Karpas-422 (cell line): ENCODE measurements at regions not wholly inside any gene's neighbourhood (a gene's known extent, or its start where the extent isn't known, plus 50 kb on each side); places are given as distances from the start of the nearest gene placed in this dataset.

ENCODE experiments used
- DNase-seq: peaks from one replicate; pipeline ENCODE4 v3.0.0-alpha.2; 2015
- H2AFZ ChIP-seq: fragments of 200-600 bp; sonication (generic); 2 replicates; pipeline ENCODE4 v1.6.1; 2014; ENCODE audit warnings: antibody characterized with exemption, low read length, mixed read lengths
- H3K27ac ChIP-seq: fragments of 200-600 bp; sonication (generic); 2 replicates; pipeline ENCODE4 v1.5.1; 2014; ENCODE audit warnings: mild to moderate bottlenecking, low read length, moderate library complexity
- H3K27me3 ChIP-seq: fragments of 200-600 bp; sonication (generic); 2 replicates; pipeline ENCODE4 v1.6.1; 2014; ENCODE audit warnings: low read length, mixed read lengths
- H3K36me3 ChIP-seq: fragments of 200-600 bp; sonication (generic); 2 replicates; pipeline ENCODE4 v1.6.1; 2014; ENCODE audit warnings: low read length, mixed read lengths; ENCODE audit not compliant: insufficient read depth
- H3K4me1 ChIP-seq: fragments of 200-600 bp; sonication (generic); 2 replicates; pipeline ENCODE4 v1.6.1; 2014; ENCODE audit warnings: mild to moderate bottlenecking, low read length, mixed read lengths
- H3K4me2 ChIP-seq: fragments of 200-600 bp; sonication (generic); 2 replicates; pipeline ENCODE4 v1.6.1; 2014; ENCODE audit warnings: low read length, low read depth, mild to moderate bottlenecking; ENCODE audit not compliant: poor library complexity, severe bottlenecking
- H3K4me3 ChIP-seq: fragments of 200-600 bp; sonication (generic); 2 replicates; pipeline ENCODE4 v1.5.1; 2014; ENCODE audit warnings: mild to moderate bottlenecking, antibody characterized with exemption, low read length, mixed read lengths
- H3K79me2 ChIP-seq: fragments of 200-600 bp; sonication (generic); 2 replicates; pipeline ENCODE4 v1.6.1; 2014; ENCODE audit warnings: mild to moderate bottlenecking, low read length, mixed read lengths
- H3K9ac ChIP-seq: fragments of 200-600 bp; sonication (generic); 2 replicates; pipeline ENCODE4 v1.6.0; 2014; ENCODE audit warnings: low read length
- H3K9me2 ChIP-seq: fragments of 200-600 bp; sonication (generic), shearing (Covaris generic); replicated peaks from 2 replicates; pipeline ENCODE4 v1.6.0; 2014; ENCODE audit warnings: mild to moderate bottlenecking, low read length, moderate library complexity; ENCODE audit not compliant: insufficient read depth
- H3K9me3 ChIP-seq: fragments of 300-700, 200-600 bp; sonication (generic); 2 replicates; pipeline ENCODE4 v1.6.1; 2014; ENCODE audit warnings: low read length, mixed read lengths
- H4K20me1 ChIP-seq: fragments of 200-600 bp; sonication (generic); 2 replicates; pipeline ENCODE4 v1.6.1; 2014; ENCODE audit warnings: mild to moderate bottlenecking, antibody characterized with exemption, low read length, low read depth; ENCODE audit not compliant: insufficient read depth

GRCh38 chr22:26981111-26981510, 323.7 kb downstream of the MIAT start:
- Histone ChIP-seq H2AFZ (no peak overlapping the region), H3K9me3 (no peaks in the 10 kb centered on the region), H3K27ac (no peak overlapping the region), H3K79me2 (no peaks in the 10 kb centered on the region), H3K4me3 (no peak overlapping the region), H3K27me3 (no peaks in the 10 kb centered on the region), H4K20me1 (no peaks in the 10 kb centered on the region), H3K4me1 (no peaks in the 10 kb centered on the region), H3K4me2 (no peak overlapping the region), H3K9ac (no peak overlapping the region), H3K36me3 (no peaks in the 10 kb centered on the region), H3K9me2 (no peaks in the 10 kb centered on the region)
- DNase-seq: no peak

DNA sequence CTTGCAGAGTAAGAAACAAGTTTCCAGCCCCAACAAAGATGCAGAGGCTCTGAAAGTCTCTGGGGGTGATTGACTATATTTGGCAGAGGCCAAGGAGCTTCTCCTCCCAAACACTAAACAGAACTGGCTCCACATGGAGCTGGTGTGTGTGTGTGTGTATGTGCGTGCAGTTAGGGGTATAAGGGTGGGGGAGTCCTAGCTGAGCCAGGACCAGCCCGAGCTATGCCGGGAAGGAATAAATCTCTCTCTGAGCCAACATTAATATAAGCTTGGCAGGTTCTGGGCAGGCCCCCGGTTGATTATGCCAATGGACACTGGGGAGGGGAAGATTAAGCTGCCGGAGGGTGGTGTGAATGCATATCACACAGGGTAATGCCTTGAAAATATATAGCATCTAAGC, 324.2 kb downstream of the MIAT start:
- Histone ChIP-seq H3K36me3 (no peaks in the 10 kb centered on the region), H3K27me3 (no peaks in the 10 kb centered on the region), H3K4me2 (no peak overlapping the region), H4K20me1 (no peaks in the 10 kb centered on the region), H2AFZ (no peak overlapping the region), H3K9me3 (no peaks in the 10 kb centered on the region), H3K79me2 (no peaks in the 10 kb centered on the region), H3K4me3 (no peak overlapping the region), H3K27ac (no peak overlapping the region), H3K9ac (no peak overlapping the region), H3K4me1 (no peaks in the 10 kb centered on the region), H3K9me2 (no peaks in the 10 kb centered on the region)
- DNase-seq: no peak

DNA sequence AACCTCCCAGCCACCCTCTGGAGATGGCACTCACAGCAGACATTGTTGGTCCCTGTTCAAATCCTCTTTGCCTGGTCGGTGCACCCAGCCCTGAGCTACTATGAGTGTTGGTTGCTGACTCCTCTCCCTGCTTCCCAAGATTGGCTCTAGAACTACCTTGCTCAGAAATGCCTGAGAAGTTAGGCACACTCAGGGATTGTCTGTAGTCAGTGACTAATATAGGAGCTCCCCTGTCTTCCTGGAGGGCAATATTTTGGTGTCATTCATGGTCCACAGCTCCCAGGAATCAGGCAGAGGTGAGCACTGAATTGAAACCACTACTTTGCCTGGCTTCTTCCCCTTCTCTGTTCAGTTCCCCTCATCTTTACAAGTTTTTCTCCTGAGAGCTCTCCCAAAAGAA, 325.9 kb downstream of the MIAT start:
- no peak for DNase-seq
- no peaks in the 10 kb centered on the region for H4K20me1 ChIP-seq
- H3K9me2 ChIP-seq: no peaks in the 10 kb centered on the region

GRCh38 chr22:26985206-26985605, 327.8 kb downstream of the MIAT start:
- no peaks in the 10 kb centered on the region for H3K36me3 ChIP-seq
- no peak overlapping the region for H3K27ac ChIP-seq
- no peak overlapping the region for H3K4me2 ChIP-seq
- no peak overlapping the region for H3K9ac ChIP-seq
- no peaks in the 10 kb centered on the region for H3K27me3 ChIP-seq
- no peak overlapping the region for H3K4me3 ChIP-seq
- H3K9me3 ChIP-seq: no peaks in the 10 kb centered on the region
- H3K9me2 ChIP-seq: no peaks in the 10 kb centered on the region
- H4K20me1 ChIP-seq: no peaks in the 10 kb centered on the region
- no peaks in the 10 kb centered on the region for H3K4me1 ChIP-seq
- no peak for DNase-seq
- H2AFZ ChIP-seq: no peak overlapping the region
- no peaks in the 10 kb centered on the region for H3K79me2 ChIP-seq

More for the DNA sequence above, 325.9 kb downstream of the MIAT start:
- Histone ChIP-seq H3K79me2 (no peaks in the 10 kb centered on the region), H2AFZ (no peak overlapping the region), H3K27me3 (no peaks in the 10 kb centered on the region), H3K36me3 (no peaks in the 10 kb centered on the region), H3K9ac (no peak overlapping the region), H3K27ac (no peak overlapping the region), H3K4me3 (no peak overlapping the region), H3K9me3 (no peaks in the 10 kb centered on the region), H3K4me2 (no peak overlapping the region), H3K4me1 (no peaks in the 10 kb centered on the region)

GRCh38 chr22:26985931-26986782, 328.8 kb downstream of the MIAT start:
- Histone ChIP-seq H3K36me3 (no peaks in the 10 kb centered on the region), H3K9me2 (no peaks in the 10 kb centered on the region), H3K27ac (no peak overlapping the region), H3K4me3 (no peak overlapping the region), H3K4me1 (0 out of 2 replicates have a peak, but pooled peaks cover 7% of the 10 kb centered on the region), H4K20me1 (no peaks in the 10 kb centered on the region), H3K9me3 (no peaks in the 10 kb centered on the region), H3K79me2 (no peaks in the 10 kb centered on the region), H3K27me3 (no peaks in the 10 kb centered on the region), H3K4me2 (no peak overlapping the region), H3K9ac (no peak overlapping the region), H2AFZ (no peak overlapping the region)
- no peak for DNase-seq

GRCh38 chr22:26986884-26987283, 329.5 kb downstream of the MIAT start:
- Histone ChIP-seq H3K27ac (no peak overlapping the region), H3K4me1 (0 out of 2 replicates have a peak, but pooled peaks cover 7% of the 10 kb centered on the region), H3K79me2 (no peaks in the 10 kb centered on the region), H4K20me1 (no peaks in the 10 kb centered on the region), H3K9me2 (no peaks in the 10 kb centered on the region), H3K36me3 (no peaks in the 10 kb centered on the region), H3K27me3 (no peaks in the 10 kb centered on the region), H3K9me3 (no peaks in the 10 kb centered on the region), H2AFZ (no peak overlapping the region), H3K4me2 (no peak overlapping the region), H3K4me3 (no peak overlapping the region), H3K9ac (no peak overlapping the region)
- peak; percentile 59 for DNase-seq

DNA sequence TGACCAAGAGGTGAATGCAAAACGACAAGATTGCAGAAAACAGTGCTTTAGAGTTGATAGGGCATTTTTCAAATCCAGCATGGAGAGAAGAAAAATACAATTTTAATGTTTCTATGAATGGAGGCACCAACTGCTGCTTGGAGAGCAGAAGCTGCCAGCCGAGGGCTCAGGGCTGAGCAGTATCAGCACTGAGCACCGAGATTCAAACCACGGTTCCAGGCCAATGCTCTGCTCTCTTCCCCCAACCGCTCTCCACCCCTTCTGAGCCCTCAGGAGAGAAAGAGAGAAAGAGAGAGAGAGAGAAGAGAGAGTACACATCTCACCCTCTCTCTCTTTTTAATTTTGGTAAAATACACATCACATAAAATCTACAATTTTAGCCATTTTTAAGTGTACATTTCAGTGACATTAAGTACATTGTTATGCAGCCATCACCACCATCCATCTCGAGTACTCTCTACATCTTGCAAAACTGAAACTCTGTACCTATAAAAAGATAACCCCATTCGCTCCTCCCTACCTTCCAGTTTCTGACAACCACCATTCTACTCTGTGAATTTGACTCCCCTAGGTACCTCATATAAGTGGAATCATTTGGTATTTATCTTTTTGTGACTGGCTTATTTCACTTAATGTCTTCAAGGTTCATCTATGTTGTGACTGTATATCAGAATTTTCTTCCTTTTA, 333.3 kb downstream of the MIAT start:
- Histone ChIP-seq H4K20me1 (no peaks in the 10 kb centered on the region), H3K79me2 (no peaks in the 10 kb centered on the region), H3K9me3 (no peaks in the 10 kb centered on the region), H3K4me1 (0 out of 2 replicates have a peak, but pooled peaks cover 7% of the 10 kb centered on the region), H2AFZ (no peak overlapping the region), H3K27ac (no peak overlapping the region), H3K9me2 (no peaks in the 10 kb centered on the region), H3K4me3 (no peak overlapping the region), H3K27me3 (no peaks in the 10 kb centered on the region), H3K36me3 (no peaks in the 10 kb centered on the region), H3K9ac (no peak overlapping the region), H3K4me2 (no peak overlapping the region)
- DNase-seq: peak; percentile 50

DNA sequence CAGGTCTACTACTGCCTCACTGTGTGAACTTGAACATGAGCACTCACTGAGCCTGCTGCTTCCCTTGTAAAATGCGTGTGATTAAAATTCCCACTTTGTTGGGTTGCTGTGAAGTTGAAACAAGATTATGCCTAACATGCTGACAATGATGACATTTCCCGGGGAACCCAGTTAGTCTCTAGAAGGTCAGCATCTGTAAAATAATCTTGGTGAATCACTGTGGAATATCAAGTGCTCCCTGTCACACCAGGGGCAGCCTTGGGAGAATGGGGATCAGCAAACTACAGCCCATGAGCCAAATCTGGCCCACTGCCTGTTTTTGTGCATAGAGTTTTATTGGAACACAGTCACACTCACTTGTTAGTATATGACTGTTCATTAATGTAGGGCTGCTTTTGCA, 335.2 kb downstream of the MIAT start:
- 0 out of 2 replicates have a peak, but pooled peaks cover 7% of the 10 kb centered on the region for H3K4me1 ChIP-seq
- no peak overlapping the region for H3K4me3 ChIP-seq
- no peak overlapping the region for H3K9ac ChIP-seq
- DNase-seq: no peak
- H3K4me2 ChIP-seq: no peak overlapping the region
- no peaks in the 10 kb centered on the region for H3K9me2 ChIP-seq
- no peaks in the 10 kb centered on the region for H3K36me3 ChIP-seq
- H4K20me1 ChIP-seq: no peaks in the 10 kb centered on the region
- no peaks in the 10 kb centered on the region for H3K9me3 ChIP-seq
- H3K27me3 ChIP-seq: no peaks in the 10 kb centered on the region
- H3K79me2 ChIP-seq: no peaks in the 10 kb centered on the region
- no peak overlapping the region for H3K27ac ChIP-seq
- H2AFZ ChIP-seq: no peak overlapping the region
